ENCODE measurements at regions not wholly inside any gene's neighbourhood (a gene's known extent, or its start where the extent isn't known, plus 50 kb on each side); places are given as distances from the start of the nearest gene placed in this dataset.

DNA sequence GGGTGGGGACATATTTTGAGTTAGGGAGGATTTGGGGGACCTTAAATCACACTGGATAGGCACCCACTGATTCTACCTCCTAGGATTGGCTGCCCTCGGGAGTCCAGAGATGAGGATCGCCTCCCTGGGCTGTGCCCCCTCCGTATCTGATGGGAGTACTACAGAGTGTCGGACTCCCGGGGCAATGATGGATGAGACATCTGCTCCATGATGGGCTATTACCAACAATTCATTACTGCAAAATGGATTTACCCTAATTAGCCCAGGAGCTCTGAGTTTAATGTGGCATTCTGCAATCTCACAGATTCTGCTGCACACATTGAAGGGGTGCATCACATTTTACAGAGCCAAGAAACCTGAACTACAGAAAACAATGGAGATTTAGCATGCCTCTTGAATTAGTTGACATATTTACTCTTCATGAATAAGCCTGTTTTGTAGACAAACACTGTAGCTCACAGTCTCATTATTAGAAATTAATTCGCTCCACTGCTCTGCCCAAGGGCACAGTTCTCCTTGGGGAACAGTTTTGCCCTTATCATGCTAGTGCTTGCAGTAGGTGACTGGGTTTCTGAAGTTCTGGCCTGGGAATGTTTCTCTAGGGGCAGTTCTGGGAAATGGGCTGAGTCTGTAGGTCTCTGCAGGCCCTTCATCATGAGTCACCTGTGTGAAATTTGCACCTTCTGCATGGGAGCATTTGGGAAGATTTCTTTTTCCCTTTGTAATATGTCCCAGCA lies 217.1 kb upstream of the PLET1 start:
- CTCF ChIA-PET, result interaction anchor here (0.6 kb wide), 1 partner anchor 46 kb away, joined by 4 read pairs; no protein-coding TSS in a partner anchor
- peaks cover 3% of the 10 kb centered on the region for H3K27me3 ChIP-seq (ENCODE audit: control insufficient read depth, insufficient read depth, low read length)
- H3K9me3 ChIP-seq (ENCODE audit: control insufficient read depth, insufficient read depth, low read length), result no peaks in the 10 kb centered on the region
- POLR2A ChIA-PET, result no interaction called here
- TF ChIP-seq, protein P1, sequence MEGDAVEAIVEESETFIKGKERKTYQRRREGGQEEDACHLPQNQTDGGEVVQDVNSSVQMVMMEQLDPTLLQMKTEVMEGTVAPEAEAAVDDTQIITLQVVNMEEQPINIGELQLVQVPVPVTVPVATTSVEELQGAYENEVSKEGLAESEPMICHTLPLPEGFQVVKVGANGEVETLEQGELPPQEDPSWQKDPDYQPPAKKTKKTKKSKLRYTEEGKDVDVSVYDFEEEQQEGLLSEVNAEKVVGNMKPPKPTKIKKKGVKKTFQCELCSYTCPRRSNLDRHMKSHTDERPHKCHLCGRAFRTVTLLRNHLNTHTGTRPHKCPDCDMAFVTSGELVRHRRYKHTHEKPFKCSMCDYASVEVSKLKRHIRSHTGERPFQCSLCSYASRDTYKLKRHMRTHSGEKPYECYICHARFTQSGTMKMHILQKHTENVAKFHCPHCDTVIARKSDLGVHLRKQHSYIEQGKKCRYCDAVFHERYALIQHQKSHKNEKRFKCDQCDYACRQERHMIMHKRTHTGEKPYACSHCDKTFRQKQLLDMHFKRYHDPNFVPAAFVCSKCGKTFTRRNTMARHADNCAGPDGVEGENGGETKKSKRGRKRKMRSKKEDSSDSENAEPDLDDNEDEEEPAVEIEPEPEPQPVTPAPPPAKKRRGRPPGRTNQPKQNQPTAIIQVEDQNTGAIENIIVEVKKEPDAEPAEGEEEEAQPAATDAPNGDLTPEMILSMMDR (IDR thresholded peaks at IDR 0.05; ENCODE audit: low read depth, low read length), result no peak
- H3K27ac ChIP-seq (ENCODE audit: low read depth, low read length), result no peak overlapping the region
- H3K4me3 ChIP-seq (ENCODE audit: low read depth, low read length), result no peak overlapping the region
- no peak for DNase-seq (ENCODE audit: low read depth, low spot score)

DNA sequence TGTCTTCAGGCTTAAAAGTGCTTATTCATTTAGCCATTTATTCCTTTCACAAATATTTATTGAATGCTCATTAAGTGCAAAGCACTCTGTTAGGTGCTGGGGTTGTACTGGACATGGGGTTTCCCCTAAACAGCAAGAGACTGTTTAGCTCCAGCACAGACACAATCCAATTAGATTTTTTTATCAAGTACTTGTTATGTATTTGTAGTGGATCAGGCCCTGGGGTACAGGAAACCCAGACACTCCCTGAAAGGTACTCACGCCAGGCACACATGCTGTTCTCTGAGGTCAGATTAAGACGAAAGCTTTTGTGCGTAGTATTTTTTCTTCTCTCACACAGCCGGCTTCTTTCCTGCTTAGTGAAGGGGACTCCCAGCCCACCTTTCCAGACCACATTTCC lies 218.1 kb upstream of the PLET1 start:
- no peak for DNase-seq (ENCODE audit: low read depth, low spot score)
- H3K27ac ChIP-seq (ENCODE audit: low read depth, low read length), result no peak overlapping the region
- H3K4me3 ChIP-seq (ENCODE audit: low read depth, low read length), result no peak overlapping the region
- TF ChIP-seq, protein P1 (IDR thresholded peaks at IDR 0.05; ENCODE audit: low read depth, low read length), result no peak
- CTCF ChIA-PET, result no interaction called here
- H3K27me3 ChIP-seq (ENCODE audit: control insufficient read depth, insufficient read depth, low read length), result peaks cover 3% of the 10 kb centered on the region
- no peaks in the 10 kb centered on the region for H3K9me3 ChIP-seq (ENCODE audit: control insufficient read depth, insufficient read depth, low read length)
- POLR2A ChIA-PET, result no interaction called here

DNA sequence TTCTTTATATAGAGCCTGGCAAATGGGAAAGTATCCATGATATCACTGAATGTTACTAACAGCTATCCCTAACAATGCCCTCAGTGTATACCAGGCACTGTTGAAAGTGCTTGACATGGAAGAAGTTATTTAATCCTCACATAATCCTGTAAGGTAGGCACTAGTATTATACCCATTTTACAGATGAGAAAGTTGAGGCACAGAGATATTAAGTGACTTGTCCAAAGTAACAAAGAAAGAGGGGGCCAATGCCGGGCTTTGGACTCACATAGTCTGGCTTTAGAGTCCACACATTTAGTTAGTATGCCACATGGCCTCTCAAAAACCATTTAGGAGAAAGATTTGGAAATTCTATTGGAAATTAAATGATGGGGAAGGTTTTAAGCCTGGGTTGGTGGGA lies 220.8 kb upstream of the PLET1 start:
- H3K9me3 ChIP-seq (ENCODE audit: control insufficient read depth, insufficient read depth, low read length), result no peaks in the 10 kb centered on the region
- TF ChIP-seq, protein P1 (IDR thresholded peaks at IDR 0.05; ENCODE audit: low read depth, low read length), result no peak
- CTCF ChIA-PET, result no interaction called here
- POLR2A ChIA-PET, result no interaction called here
- peaks cover 3% of the 10 kb centered on the region for H3K27me3 ChIP-seq (ENCODE audit: control insufficient read depth, insufficient read depth, low read length)
- DNase-seq (ENCODE audit: low read depth, low spot score), result no peak
- no peak overlapping the region for H3K4me3 ChIP-seq (ENCODE audit: low read depth, low read length)
- no peak overlapping the region for H3K27ac ChIP-seq (ENCODE audit: low read depth, low read length)

DNA sequence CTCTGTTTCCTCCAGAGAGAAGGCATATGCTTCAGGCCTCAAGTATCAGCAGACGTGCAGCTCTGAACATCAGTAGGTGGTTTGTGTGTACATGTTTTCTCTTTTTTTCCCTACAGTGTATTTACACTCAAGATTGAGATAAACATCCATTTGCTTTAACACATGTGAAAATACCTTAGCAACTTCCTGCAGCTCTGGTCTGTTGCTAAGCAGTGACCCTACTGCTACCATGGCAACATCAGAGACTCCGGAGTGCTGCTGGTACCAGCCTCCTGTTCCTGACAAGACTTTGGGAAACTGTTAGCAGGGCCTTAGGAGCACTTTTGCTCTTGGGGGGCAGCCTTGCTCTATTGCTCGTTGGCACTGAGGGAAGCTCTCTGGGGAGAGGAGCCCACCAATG lies 221.2 kb upstream of the PLET1 start:
- peaks cover 3% of the 10 kb centered on the region for H3K27me3 ChIP-seq (ENCODE audit: control insufficient read depth, insufficient read depth, low read length)
- DNase-seq (ENCODE audit: low read depth, low spot score), result no peak
- H3K4me3 ChIP-seq (ENCODE audit: low read depth, low read length), result no peak overlapping the region
- CTCF ChIA-PET, result no interaction called here
- no peaks in the 10 kb centered on the region for H3K9me3 ChIP-seq (ENCODE audit: control insufficient read depth, insufficient read depth, low read length)
- TF ChIP-seq, protein P1 (IDR thresholded peaks at IDR 0.05; ENCODE audit: low read depth, low read length), result no peak
- POLR2A ChIA-PET, result no interaction called here
- H3K27ac ChIP-seq (ENCODE audit: low read depth, low read length), result no peak overlapping the region

DNA sequence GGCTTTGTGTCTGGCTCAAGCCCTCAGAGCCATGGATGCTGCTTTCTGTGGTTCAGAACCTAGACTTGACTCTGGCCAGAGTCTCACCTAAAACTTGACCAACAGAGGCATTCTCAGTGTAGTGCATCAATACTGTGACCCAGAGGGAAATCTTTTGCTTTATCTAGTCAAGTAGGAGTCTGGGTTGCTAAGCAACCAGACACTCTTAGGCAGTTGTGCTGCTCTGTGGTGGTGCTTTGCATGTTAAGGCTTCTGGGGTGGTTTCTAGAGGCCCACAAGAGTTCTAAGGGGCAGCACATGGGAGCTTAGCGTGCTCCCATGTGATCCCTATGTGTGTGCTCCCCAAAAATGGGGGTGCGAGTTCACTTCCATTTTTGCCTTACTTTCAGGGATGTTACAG lies 224.6 kb upstream of the PLET1 start:
- Histone ChIP-seq H3K4me3 (ENCODE audit: low read depth, low read length) (no peak overlapping the region), H3K27ac (ENCODE audit: low read depth, low read length) (no peak overlapping the region), H3K9me3 (ENCODE audit: control insufficient read depth, insufficient read depth, low read length) (no peaks in the 10 kb centered on the region), H3K27me3 (ENCODE audit: control insufficient read depth, insufficient read depth, low read length) (peaks cover 3% of the 10 kb centered on the region)
- TF ChIP-seq, protein P1 (IDR thresholded peaks at IDR 0.05; ENCODE audit: low read depth, low read length), result no peak
- DNase-seq (ENCODE audit: low read depth, low spot score), result no peak
- POLR2A ChIA-PET, result no interaction called here
- CTCF ChIA-PET, result no interaction called here

All from AG04450 (cell line).